Activated B cell treated with CpG ODN at 0.5 μM for 24 hours (primary cell): ENCODE measurements at regions not wholly inside any gene's neighbourhood (a gene's known extent, or its start where the extent isn't known, plus 50 kb on each side); places are given as distances from the start of the nearest gene placed in this dataset.

Source experiments
- ATAC-seq: fragments of 200-7000 bp; cut with Tn5 transposase; one replicate; pipeline ENCODE4 v1.10.0; 2021; ENCODE audit warnings: low read depth, mild to moderate bottlenecking, moderate library complexity
- CTCF ChIA-PET: fragments of 350-600 bp; sonication (Branson Sonifier 250); formaldehyde crosslinking; loops from one replicate; lab custom pipeline; 2021; ENCODE audit warnings: antibody characterized with exemption; lab: Charles Lee
- POLR2A ChIA-PET: fragments of 350-600 bp; sonication (Branson Sonifier 250); formaldehyde crosslinking; loops from one replicate; lab custom pipeline; 2021; ENCODE audit warnings: antibody characterized with exemption; lab: Charles Lee
- DNase-seq: peaks from one replicate; pipeline ENCODE4 v3.0.0; 2022
- H3K27ac Mint-ChIP-seq: one replicate; pipeline ENCODE4 v1.8.0; 2020; ENCODE audit warnings: mixed read lengths
- H3K27me3 Mint-ChIP-seq: one replicate; pipeline ENCODE4 v1.8.0; 2021; ENCODE audit warnings: mixed read lengths
- H3K36me3 Mint-ChIP-seq: one replicate; pipeline ENCODE4 v1.8.0; 2021; ENCODE audit warnings: low read depth, mixed read lengths
- H3K4me1 Mint-ChIP-seq: one replicate; pipeline ENCODE4 v1.8.0; 2021; ENCODE audit warnings: mixed read lengths
- H3K4me3 Mint-ChIP-seq: one replicate; pipeline ENCODE4 v1.8.0; 2020; ENCODE audit warnings: mild to moderate bottlenecking, mixed read lengths
- H3K9me3 Mint-ChIP-seq: one replicate; pipeline ENCODE4 v1.8.0; 2020; ENCODE audit warnings: mixed read lengths
- intact Hi-C: fragments of 100-400 bp; cut with micrococcal nuclease; formaldehyde crosslinking; loops from one replicate; pipeline ENCODE4 v1.15.1; 2024
- TF ChIP-seq, protein P1 (sequence below): fragments of 200-600 bp; IDR thresholded peaks from one replicate; pipeline ENCODE4 v1.8.0; 2022; ENCODE audit warnings: antibody characterized with exemption, mild to moderate bottlenecking

DNA sequence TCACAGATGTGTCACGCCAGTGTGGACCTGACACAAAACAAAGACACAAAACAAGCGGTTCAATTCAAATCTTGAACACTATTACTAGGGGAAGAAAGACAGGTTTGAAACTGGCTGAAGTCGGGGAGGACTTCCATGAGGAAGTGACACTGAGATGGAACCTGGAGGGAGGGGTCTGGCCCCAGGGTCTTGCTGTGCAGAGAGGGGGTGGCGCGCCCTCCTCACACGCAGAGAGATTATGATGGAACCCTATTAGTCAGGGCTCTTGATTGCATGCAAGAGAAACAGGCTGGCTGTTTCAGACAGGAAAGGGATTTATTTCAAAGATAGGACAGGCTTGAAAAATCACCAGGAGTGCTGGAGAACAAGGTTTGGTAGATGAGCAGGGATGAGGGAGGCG lies 363.6 kb upstream of the HS6ST1 start:
- ATAC-seq, result no peak
- Mint-ChIP-seq H3K9me3 (no peaks in the 10 kb centered on the region), H3K4me1 (peaks cover 23% of the 10 kb centered on the region), H3K27me3 (peaks cover 6% of the 10 kb centered on the region), H3K27ac (no peak overlapping the region), H3K36me3 (no peaks in the 10 kb centered on the region), H3K4me3 (no peak overlapping the region)
- CTCF ChIA-PET, result no interaction called here
- intact Hi-C loops, result no loop called here
- TF ChIP-seq, protein P1, sequence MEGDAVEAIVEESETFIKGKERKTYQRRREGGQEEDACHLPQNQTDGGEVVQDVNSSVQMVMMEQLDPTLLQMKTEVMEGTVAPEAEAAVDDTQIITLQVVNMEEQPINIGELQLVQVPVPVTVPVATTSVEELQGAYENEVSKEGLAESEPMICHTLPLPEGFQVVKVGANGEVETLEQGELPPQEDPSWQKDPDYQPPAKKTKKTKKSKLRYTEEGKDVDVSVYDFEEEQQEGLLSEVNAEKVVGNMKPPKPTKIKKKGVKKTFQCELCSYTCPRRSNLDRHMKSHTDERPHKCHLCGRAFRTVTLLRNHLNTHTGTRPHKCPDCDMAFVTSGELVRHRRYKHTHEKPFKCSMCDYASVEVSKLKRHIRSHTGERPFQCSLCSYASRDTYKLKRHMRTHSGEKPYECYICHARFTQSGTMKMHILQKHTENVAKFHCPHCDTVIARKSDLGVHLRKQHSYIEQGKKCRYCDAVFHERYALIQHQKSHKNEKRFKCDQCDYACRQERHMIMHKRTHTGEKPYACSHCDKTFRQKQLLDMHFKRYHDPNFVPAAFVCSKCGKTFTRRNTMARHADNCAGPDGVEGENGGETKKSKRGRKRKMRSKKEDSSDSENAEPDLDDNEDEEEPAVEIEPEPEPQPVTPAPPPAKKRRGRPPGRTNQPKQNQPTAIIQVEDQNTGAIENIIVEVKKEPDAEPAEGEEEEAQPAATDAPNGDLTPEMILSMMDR, result no peak
- POLR2A ChIA-PET, result no interaction called here
- DNase-seq, result no peak

- Mint-ChIP-seq H3K36me3 (no peaks in the 10 kb centered on the region), H3K27ac (no peak overlapping the region), H3K4me1 (peaks cover 23% of the 10 kb centered on the region), H3K9me3 (no peaks in the 10 kb centered on the region), H3K4me3 (no peak overlapping the region), H3K27me3 (peaks cover 6% of the 10 kb centered on the region)
- TF ChIP-seq, protein P1, result no peak
- ChIA-PET CTCF (no interaction called here), POLR2A (no interaction called here)
- ATAC-seq, result no peak
- DNase-seq, result no peak
- intact Hi-C loops, result no loop called here
These were observed 364.1 kb upstream of the HS6ST1 start for GRCh38 chr2:128682729-128683284.

- intact Hi-C loops, result no loop called here
- DNase-seq, result no peak
- Mint-ChIP-seq H3K27ac (no peak overlapping the region), H3K4me1 (peaks cover 23% of the 10 kb centered on the region), H3K4me3 (no peak overlapping the region), H3K36me3 (no peaks in the 10 kb centered on the region), H3K27me3 (no peaks in the 10 kb centered on the region), H3K9me3 (no peaks in the 10 kb centered on the region)
- no peak for ATAC-seq
- ChIA-PET POLR2A (no interaction called here), CTCF (no interaction called here)
- TF ChIP-seq, protein P1, result no peak
These were observed 365.9 kb upstream of the HS6ST1 start for GRCh38 chr2:128684523-128684922.

DNA sequence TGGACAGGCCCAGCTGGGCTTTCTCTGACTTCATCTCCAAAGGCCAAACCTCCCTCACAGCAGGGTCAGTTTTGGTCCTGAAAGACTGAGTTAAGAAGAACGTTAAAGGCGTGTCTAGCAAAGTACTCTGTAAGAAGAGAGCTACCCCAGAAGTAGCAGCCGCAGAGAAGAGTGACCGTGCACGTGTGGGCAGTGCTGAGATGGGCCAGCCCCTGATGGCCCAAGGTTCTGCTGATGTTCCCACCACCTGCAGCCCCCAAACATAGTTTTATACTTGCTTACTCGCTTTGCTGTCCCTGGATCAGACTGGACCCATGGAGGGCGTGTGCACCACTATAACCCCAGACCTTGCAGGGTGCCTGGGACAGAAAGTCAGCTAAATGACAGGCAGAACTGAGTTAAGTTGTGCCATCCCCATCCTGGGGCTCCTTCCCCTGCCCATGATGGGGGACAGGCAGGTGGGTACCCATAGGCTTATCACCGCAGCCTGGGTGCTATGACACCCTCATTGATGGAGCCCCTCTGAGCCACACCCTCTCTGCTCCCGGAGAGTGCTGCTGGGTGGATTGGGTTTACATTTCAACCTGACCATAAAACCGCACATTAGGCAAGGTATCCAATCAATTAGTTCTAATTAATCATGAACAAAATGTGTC lies 367.3 kb upstream of the HS6ST1 start:
- no peak overlapping the region for H3K27ac Mint-ChIP-seq

DNA sequence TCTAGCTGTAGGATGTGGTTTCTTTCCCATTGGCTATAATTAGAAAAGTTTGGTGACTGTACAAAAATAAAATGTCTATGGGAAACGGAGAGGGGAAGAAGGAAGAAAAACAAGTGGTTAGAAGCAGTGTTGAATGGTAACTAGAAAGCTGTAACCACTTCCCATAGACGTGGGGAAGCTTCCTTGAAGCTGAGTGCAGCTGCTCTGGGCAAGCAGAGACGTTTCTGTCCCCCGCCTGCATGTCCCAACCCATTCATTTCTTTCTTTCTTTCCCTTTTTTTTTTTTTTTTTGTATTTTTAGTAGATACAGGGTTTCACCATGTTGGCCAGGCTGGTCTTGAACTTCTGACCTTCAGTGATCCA lies 367.8 kb upstream of the HS6ST1 start:
- Mint-ChIP-seq H3K36me3 (no peaks in the 10 kb centered on the region), H3K4me1 (peaks cover 23% of the 10 kb centered on the region), H3K9me3 (no peaks in the 10 kb centered on the region), H3K27ac (no peak overlapping the region), H3K4me3 (no peak overlapping the region), H3K27me3 (no peaks in the 10 kb centered on the region)
- intact Hi-C loops, result no loop called here
- CTCF ChIA-PET, result no interaction called here
- DNase-seq (no peak), ATAC-seq (no peak)
- TF ChIP-seq, protein P1, result no peak
- POLR2A ChIA-PET, result interaction anchor here (0.7 kb wide), 1 partner anchor 187 kb away, joined by 15 read pairs; no protein-coding TSS in a partner anchor

More for the DNA sequence above, 367.3 kb upstream of the HS6ST1 start:
- intact Hi-C loops, result no loop called here
- DNase-seq, result no peak
- no peaks in the 10 kb centered on the region for H3K9me3 Mint-ChIP-seq
- H3K36me3 Mint-ChIP-seq, result no peaks in the 10 kb centered on the region
- CTCF ChIA-PET, result no interaction called here
- no peaks in the 10 kb centered on the region for H3K27me3 Mint-ChIP-seq
- peaks cover 23% of the 10 kb centered on the region for H3K4me1 Mint-ChIP-seq
- H3K4me3 Mint-ChIP-seq, result no peak overlapping the region
- TF ChIP-seq, protein P1, result no peak
- POLR2A ChIA-PET, result no interaction called here
- no peak for ATAC-seq
